ENCODE measurements at regions not wholly inside any gene's neighbourhood (a gene's known extent, or its start where the extent isn't known, plus 50 kb on each side); places are given as distances from the start of the nearest gene placed in this dataset.

- H3K27me3 ChIP-seq (replicated peaks; ENCODE audit: insufficient read depth), result no peaks in the 10 kb centered on the region
- no peaks in the 10 kb centered on the region for H3F3A ChIP-seq (ENCODE audit: insufficient read depth)
- DNase-seq, result no peak
- no peak overlapping the region for H2AFZ ChIP-seq
- no peaks in the 10 kb centered on the region for H3K4me1 ChIP-seq (ENCODE audit: insufficient read depth)
- no peak for TF ChIP-seq EZH2phosphoT487 (IDR thresholded peaks at IDR 0.05; ENCODE audit: insufficient read depth, low read depth)
- no peak for TF ChIP-seq EZH2 (IDR thresholded peaks at IDR 0.05; ENCODE audit: insufficient read depth, poor library complexity, severe bottlenecking)
- H3K4me2 ChIP-seq (ENCODE audit: unreplicated experiment), result no peak overlapping the region
- 22 to 25% methylated on average over 2 of the region's 2 CpGs for WGBS, 2 experiments (ENCODE audit: low coverage in 1 of 2, low lambda C conversion rate in 2 of 2, missing lambda C conversion rate in 2 of 2)
- in situ Hi-C loops (cut with MboI), result no loop called here
- no peak overlapping the region for H3K9ac ChIP-seq
- no peak overlapping the region for H3K4me3 ChIP-seq
- no peaks in the 10 kb centered on the region for H3K36me3 ChIP-seq (ENCODE audit: low read depth)
- H3K9me2 ChIP-seq (ENCODE audit: insufficient read depth), result no peaks in the 10 kb centered on the region
- H3K9me3 ChIP-seq (ENCODE audit: low read depth), result no peaks in the 10 kb centered on the region
- no peaks in the 10 kb centered on the region for H3K79me2 ChIP-seq (ENCODE audit: insufficient read depth)
- H3K27ac ChIP-seq, result no peak overlapping the region
- no peaks in the 10 kb centered on the region for H4K20me1 ChIP-seq (ENCODE audit: insufficient read depth)
These were observed 168.0 kb upstream of the OBI1 start for GRCh38 chr13:78826936-78827335.

DNA sequence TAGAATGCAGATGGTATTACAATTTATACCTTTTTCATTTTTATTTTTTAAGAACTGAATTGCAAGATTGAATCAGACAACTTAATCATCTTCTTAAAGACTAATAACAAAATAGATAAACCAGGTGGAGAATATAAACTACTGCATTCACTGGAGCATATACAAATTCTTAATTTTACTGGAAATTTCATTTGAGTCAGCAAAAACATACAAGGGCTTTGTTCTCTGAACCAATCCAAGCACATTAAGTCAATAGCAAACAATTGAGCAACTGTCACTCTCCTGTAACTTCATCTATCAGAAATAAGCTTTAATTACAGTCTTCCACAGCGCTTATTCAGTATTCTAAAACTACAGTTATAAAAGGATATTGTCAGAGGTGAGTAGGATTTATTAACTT lies 167.4 kb upstream of the OBI1 start:
- in situ Hi-C loops (cut with MboI), result no loop called here
- no peaks in the 10 kb centered on the region for H3K79me2 ChIP-seq (ENCODE audit: insufficient read depth)
- no peak for DNase-seq
- no peak overlapping the region for H3K27ac ChIP-seq
- WGBS, 2 experiments (ENCODE audit: low coverage in 1 of 2, low lambda C conversion rate in 2 of 2, missing lambda C conversion rate in 2 of 2), result 5 to 13% methylated on average over 1 of the region's 1 CpG
- no peak for TF ChIP-seq EZH2phosphoT487 (IDR thresholded peaks at IDR 0.05; ENCODE audit: insufficient read depth, low read depth)
- no peak for TF ChIP-seq EZH2 (IDR thresholded peaks at IDR 0.05; ENCODE audit: insufficient read depth, poor library complexity, severe bottlenecking)
- no peaks in the 10 kb centered on the region for H4K20me1 ChIP-seq (ENCODE audit: insufficient read depth)
- H3K36me3 ChIP-seq (ENCODE audit: low read depth), result no peaks in the 10 kb centered on the region
- no peak overlapping the region for H3K4me3 ChIP-seq
- H3K9ac ChIP-seq, result no peak overlapping the region
- H3K4me2 ChIP-seq (ENCODE audit: unreplicated experiment), result no peak overlapping the region
- H2AFZ ChIP-seq, result no peak overlapping the region
- H3F3A ChIP-seq (ENCODE audit: insufficient read depth), result no peaks in the 10 kb centered on the region
- no peaks in the 10 kb centered on the region for H3K27me3 ChIP-seq (replicated peaks; ENCODE audit: insufficient read depth)
- H3K9me3 ChIP-seq (ENCODE audit: low read depth), result no peaks in the 10 kb centered on the region
- H3K9me2 ChIP-seq (ENCODE audit: insufficient read depth), result no peaks in the 10 kb centered on the region
- H3K4me1 ChIP-seq (ENCODE audit: insufficient read depth), result no peaks in the 10 kb centered on the region

GRCh38 chr13:78820541-78820940 lies 161.6 kb upstream of the OBI1 start:
- H3K79me2 ChIP-seq (ENCODE audit: insufficient read depth), result no peaks in the 10 kb centered on the region
- no peaks in the 10 kb centered on the region for H3K27me3 ChIP-seq (replicated peaks; ENCODE audit: insufficient read depth)
- H3K27ac ChIP-seq, result no peak overlapping the region
- H2AFZ ChIP-seq, result no peak overlapping the region
- H3K36me3 ChIP-seq (ENCODE audit: low read depth), result no peaks in the 10 kb centered on the region
- in situ Hi-C loops (cut with MboI), result loop anchor here (25.0 kb wide), 1 partner anchor 1033 kb away; no protein-coding TSS in a partner anchor
- no peaks in the 10 kb centered on the region for H3K9me3 ChIP-seq (ENCODE audit: low read depth)
- no peak overlapping the region for H3K9ac ChIP-seq
- no peaks in the 10 kb centered on the region for H3K4me1 ChIP-seq (ENCODE audit: insufficient read depth)
- H3K9me2 ChIP-seq (ENCODE audit: insufficient read depth), result no peaks in the 10 kb centered on the region
- H3K4me2 ChIP-seq (ENCODE audit: unreplicated experiment), result no peak overlapping the region
- H3K4me3 ChIP-seq, result no peak overlapping the region
- 24 to 54% methylated on average over 1 of the region's 1 CpG for WGBS, 2 experiments (ENCODE audit: low coverage in 1 of 2, low lambda C conversion rate in 2 of 2, missing lambda C conversion rate in 2 of 2)
- H3F3A ChIP-seq (ENCODE audit: insufficient read depth), result no peaks in the 10 kb centered on the region
- no peak for DNase-seq
- TF ChIP-seq EZH2phosphoT487 (IDR thresholded peaks at IDR 0.05; ENCODE audit: insufficient read depth, low read depth) (no peak), EZH2 (IDR thresholded peaks at IDR 0.05; ENCODE audit: insufficient read depth, poor library complexity, severe bottlenecking) (no peak)
- no peaks in the 10 kb centered on the region for H4K20me1 ChIP-seq (ENCODE audit: insufficient read depth)

DNA sequence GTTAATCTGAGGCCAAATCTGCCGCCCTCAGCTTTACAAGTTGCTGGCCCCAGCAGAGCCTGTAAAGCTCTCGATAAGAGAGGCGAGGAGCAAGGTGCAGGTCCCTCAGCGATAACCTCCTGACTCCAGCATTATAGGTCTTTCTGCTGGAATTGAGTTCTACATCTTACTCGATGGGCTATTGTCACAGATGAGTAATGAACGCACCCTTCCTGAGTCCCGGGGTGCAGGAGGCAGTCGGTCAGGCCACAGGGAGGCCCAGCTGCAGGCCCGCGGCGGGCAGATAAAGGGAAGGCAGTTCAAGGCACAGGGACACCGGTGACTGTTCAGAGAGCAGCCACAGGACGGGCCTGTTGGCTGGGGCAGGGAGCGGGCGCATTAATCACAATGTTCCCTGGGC lies 157.6 kb upstream of the OBI1 start:
- H3K4me1 ChIP-seq (ENCODE audit: insufficient read depth), result no peaks in the 10 kb centered on the region
- no peak overlapping the region for H3K4me3 ChIP-seq
- no peaks in the 10 kb centered on the region for H4K20me1 ChIP-seq (ENCODE audit: insufficient read depth)
- no peaks in the 10 kb centered on the region for H3K36me3 ChIP-seq (ENCODE audit: low read depth)
- H3K9me3 ChIP-seq (ENCODE audit: low read depth), result no peaks in the 10 kb centered on the region
- WGBS, 2 experiments (ENCODE audit: low coverage in 1 of 2, low lambda C conversion rate in 2 of 2, missing lambda C conversion rate in 2 of 2), result 37% methylated on average over 15 of the region's 15 CpGs
- H2AFZ ChIP-seq, result no peak overlapping the region
- no peak for DNase-seq
- H3F3A ChIP-seq (ENCODE audit: insufficient read depth), result no peaks in the 10 kb centered on the region
- TF ChIP-seq EZH2 (IDR thresholded peaks at IDR 0.05; ENCODE audit: insufficient read depth, poor library complexity, severe bottlenecking) (no peak), EZH2phosphoT487 (IDR thresholded peaks at IDR 0.05; ENCODE audit: insufficient read depth, low read depth) (no peak)
- H3K27me3 ChIP-seq (replicated peaks; ENCODE audit: insufficient read depth), result no peaks in the 10 kb centered on the region
- no peaks in the 10 kb centered on the region for H3K79me2 ChIP-seq (ENCODE audit: insufficient read depth)
- no peak overlapping the region for H3K27ac ChIP-seq
- no peak overlapping the region for H3K4me2 ChIP-seq (ENCODE audit: unreplicated experiment)
- in situ Hi-C loops (cut with MboI), result loop anchor here (25.0 kb wide), 1 partner anchor 1029 kb away; no protein-coding TSS in a partner anchor
- H3K9ac ChIP-seq, result no peak overlapping the region
- H3K9me2 ChIP-seq (ENCODE audit: insufficient read depth), result no peaks in the 10 kb centered on the region

GRCh38 chr13:78816154-78816553 lies 157.2 kb upstream of the OBI1 start:
- no peaks in the 10 kb centered on the region for H4K20me1 ChIP-seq (ENCODE audit: insufficient read depth)
- H3F3A ChIP-seq (ENCODE audit: insufficient read depth), result no peaks in the 10 kb centered on the region
- DNase-seq, result no peak
- H2AFZ ChIP-seq, result no peak overlapping the region
- H3K9me2 ChIP-seq (ENCODE audit: insufficient read depth), result no peaks in the 10 kb centered on the region
- no peak overlapping the region for H3K4me2 ChIP-seq (ENCODE audit: unreplicated experiment)
- no peak for TF ChIP-seq EZH2phosphoT487 (IDR thresholded peaks at IDR 0.05; ENCODE audit: insufficient read depth, low read depth)
- no peak for TF ChIP-seq EZH2 (IDR thresholded peaks at IDR 0.05; ENCODE audit: insufficient read depth, poor library complexity, severe bottlenecking)
- H3K27me3 ChIP-seq (replicated peaks; ENCODE audit: insufficient read depth), result no peaks in the 10 kb centered on the region
- H3K36me3 ChIP-seq (ENCODE audit: low read depth), result no peaks in the 10 kb centered on the region
- H3K27ac ChIP-seq, result no peak overlapping the region
- no peak overlapping the region for H3K9ac ChIP-seq
- in situ Hi-C loops (cut with MboI), result loop anchor here (25.0 kb wide), 1 partner anchor 1029 kb away; no protein-coding TSS in a partner anchor
- WGBS, 2 experiments (ENCODE audit: low coverage in 1 of 2, low lambda C conversion rate in 2 of 2, missing lambda C conversion rate in 2 of 2), result 0 to 13% methylated on average over 1 of the region's 1 CpG
- H3K9me3 ChIP-seq (ENCODE audit: low read depth), result no peaks in the 10 kb centered on the region
- no peaks in the 10 kb centered on the region for H3K79me2 ChIP-seq (ENCODE audit: insufficient read depth)
- no peaks in the 10 kb centered on the region for H3K4me1 ChIP-seq (ENCODE audit: insufficient read depth)
- H3K4me3 ChIP-seq, result no peak overlapping the region
